BJ (cell line): ENCODE measurements at regions not wholly inside any gene's neighbourhood (a gene's known extent, or its start where the extent isn't known, plus 50 kb on each side); places are given as distances from the start of the nearest gene placed in this dataset.

Experiments used
- CTCF ChIA-PET: fragments of 350-600 bp; formaldehyde crosslinking; extraction: SDS; loops from one replicate; lab custom pipeline; 2021; ENCODE audit warnings: antibody characterized with exemption, inconsistent platforms; lab: Yijun Ruan, JAX
- POLR2A ChIA-PET: fragments of 300-600 bp; sonication (Branson Sonifier 250); formaldehyde crosslinking; extraction: SDS; loops from one replicate; lab custom pipeline; 2021; ENCODE audit warnings: antibody characterized with exemption; lab: Charles Lee
- DNase-seq: peaks from one replicate; pipeline ENCODE4 v3.0.0-alpha.2; 2011; ENCODE audit warnings: low read depth
- H3K27me3 ChIP-seq: 2 replicates; pipeline ENCODE4 v1.6.0; 2011; ENCODE audit warnings: low read length; ENCODE audit not compliant: control insufficient read depth, insufficient read depth
- H3K36me3 ChIP-seq: 2 replicates; pipeline ENCODE4 v1.5.1; 2011; ENCODE audit warnings: low read length; ENCODE audit not compliant: control insufficient read depth, insufficient read depth
- H3K4me3 ChIP-seq: 2 replicates; pipeline ENCODE4 v1.5.1; 2011; ENCODE audit warnings: low read depth, mild to moderate bottlenecking, control low read depth, low read length
- TF ChIP-seq, protein P1 (sequence below): IDR thresholded peaks from 2 replicates; pipeline ENCODE4 v1.5.1; 2011; ENCODE audit warnings: low read depth, mild to moderate bottlenecking, control low read depth, inconsistent platforms, low read length, moderate library complexity; ENCODE audit not compliant: insufficient read depth

DNA sequence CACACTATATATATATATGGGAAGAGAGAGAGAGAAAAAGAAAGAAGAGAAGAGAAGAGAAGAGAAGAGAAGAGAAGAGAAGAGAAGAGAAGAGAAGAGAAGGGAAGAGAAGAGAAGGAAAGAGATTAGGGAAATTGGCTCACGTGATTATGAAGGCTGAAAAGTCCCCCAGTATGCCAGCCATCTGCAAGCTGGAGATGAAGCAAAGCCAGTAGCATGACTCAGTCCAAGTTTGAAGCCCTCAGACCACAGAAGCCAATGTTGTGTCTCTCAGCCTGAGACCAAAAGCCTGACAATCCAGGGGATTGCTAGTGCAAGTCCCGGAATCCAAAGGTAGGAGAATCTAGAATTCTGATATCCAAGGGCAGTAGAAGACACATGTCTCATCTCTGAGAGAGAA, 206.3 kb upstream of the PRSS1 start:
- H3K4me3 ChIP-seq: no peak overlapping the region
- H3K27me3 ChIP-seq: no peaks in the 10 kb centered on the region
- H3K36me3 ChIP-seq: no peaks in the 10 kb centered on the region
- POLR2A ChIA-PET: no interaction called here
- CTCF ChIA-PET: interaction anchor here (0.6 to 1.5 kb wide), 3 partner anchors 9 to 1936 kb away, joined by 3 to 4 read pairs (median 3); no protein-coding TSS in a partner anchor
- no peak for DNase-seq
- TF ChIP-seq, protein P1, sequence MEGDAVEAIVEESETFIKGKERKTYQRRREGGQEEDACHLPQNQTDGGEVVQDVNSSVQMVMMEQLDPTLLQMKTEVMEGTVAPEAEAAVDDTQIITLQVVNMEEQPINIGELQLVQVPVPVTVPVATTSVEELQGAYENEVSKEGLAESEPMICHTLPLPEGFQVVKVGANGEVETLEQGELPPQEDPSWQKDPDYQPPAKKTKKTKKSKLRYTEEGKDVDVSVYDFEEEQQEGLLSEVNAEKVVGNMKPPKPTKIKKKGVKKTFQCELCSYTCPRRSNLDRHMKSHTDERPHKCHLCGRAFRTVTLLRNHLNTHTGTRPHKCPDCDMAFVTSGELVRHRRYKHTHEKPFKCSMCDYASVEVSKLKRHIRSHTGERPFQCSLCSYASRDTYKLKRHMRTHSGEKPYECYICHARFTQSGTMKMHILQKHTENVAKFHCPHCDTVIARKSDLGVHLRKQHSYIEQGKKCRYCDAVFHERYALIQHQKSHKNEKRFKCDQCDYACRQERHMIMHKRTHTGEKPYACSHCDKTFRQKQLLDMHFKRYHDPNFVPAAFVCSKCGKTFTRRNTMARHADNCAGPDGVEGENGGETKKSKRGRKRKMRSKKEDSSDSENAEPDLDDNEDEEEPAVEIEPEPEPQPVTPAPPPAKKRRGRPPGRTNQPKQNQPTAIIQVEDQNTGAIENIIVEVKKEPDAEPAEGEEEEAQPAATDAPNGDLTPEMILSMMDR: no peak

DNA sequence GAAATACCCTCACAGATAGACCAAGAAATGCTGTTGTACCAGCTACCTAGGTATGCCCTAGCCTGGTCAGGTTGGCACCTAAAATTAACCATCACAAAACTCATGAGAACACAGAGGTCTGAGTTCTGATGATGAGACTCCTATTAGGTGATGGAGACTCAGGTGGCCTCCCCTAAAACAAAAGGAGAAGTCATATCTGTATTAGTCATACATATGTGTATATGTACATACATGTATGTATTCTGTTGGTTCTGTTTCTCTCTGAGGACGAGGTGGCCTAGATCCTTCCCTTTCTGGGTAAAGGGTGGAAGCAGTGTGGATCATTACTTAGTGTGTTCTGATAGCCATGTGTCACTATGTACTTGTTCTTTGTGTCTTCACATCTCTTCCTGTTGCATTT, 207.2 kb upstream of the PRSS1 start:
- CTCF ChIA-PET: interaction anchor here (0.6 to 1.4 kb wide), 2 partner anchors 17 to 90 kb away, joined by 3 read pairs; no protein-coding TSS in a partner anchor

DNA sequence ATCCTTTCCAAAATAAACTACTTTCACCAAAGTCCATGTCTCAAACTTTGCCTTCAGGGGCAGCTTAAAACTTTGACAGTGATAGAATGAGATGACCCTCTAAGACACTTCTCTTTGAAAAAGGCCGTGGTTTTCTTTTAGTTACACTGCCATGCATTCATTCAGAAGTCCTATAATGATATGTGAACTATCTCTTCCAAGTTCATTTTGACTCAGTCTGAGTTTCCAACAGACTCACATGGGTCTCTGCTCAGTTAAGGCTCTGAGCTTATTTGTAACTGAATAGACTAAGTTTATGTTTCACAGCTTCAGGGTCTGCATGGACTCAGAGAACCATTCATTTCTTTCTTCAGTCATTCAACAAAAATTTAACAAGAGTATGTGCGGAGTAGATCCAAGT, 208.9 kb upstream of the PRSS1 start:
- Histone ChIP-seq H3K36me3 (no peaks in the 10 kb centered on the region), H3K27me3 (no peaks in the 10 kb centered on the region), H3K4me3 (no peak overlapping the region)
- CTCF ChIA-PET: interaction anchor here (0.9 to 3.2 kb wide), 7 partner anchors 15 to 243 kb away, joined by 3 to 20 read pairs (median 4); no protein-coding TSS in a partner anchor
- POLR2A ChIA-PET: no interaction called here
- TF ChIP-seq, protein P1: no peak
- DNase-seq: no peak

More for the DNA sequence above, 207.2 kb upstream of the PRSS1 start:
- no peaks in the 10 kb centered on the region for H3K27me3 ChIP-seq
- DNase-seq: no peak
- H3K36me3 ChIP-seq: no peaks in the 10 kb centered on the region
- POLR2A ChIA-PET: no interaction called here
- TF ChIP-seq, protein P1: no peak
- H3K4me3 ChIP-seq: no peak overlapping the region

DNA sequence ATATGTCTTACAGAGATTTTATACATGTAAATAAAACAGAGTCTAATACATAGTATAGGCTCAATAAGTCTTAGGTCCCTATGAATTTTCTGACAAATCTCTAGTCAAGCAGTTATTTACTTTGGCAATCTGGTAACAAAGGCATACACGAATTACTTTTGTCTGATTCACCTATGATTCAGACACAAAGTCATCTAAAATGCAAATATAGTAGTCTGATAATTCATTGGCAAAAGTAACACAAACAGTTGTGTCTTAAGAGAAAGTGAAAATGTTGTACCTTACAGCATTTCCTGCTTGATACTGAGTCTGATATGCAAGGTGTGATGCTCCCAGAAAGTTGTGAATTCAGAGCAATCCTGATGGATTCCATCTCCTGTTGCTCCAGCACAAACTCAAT, 209.4 kb upstream of the PRSS1 start:
- ChIA-PET POLR2A (no interaction called here), CTCF (interaction anchor here (0.9 to 3.2 kb wide), 7 partner anchors 15 to 243 kb away, joined by 3 to 20 read pairs (median 5); no protein-coding TSS in a partner anchor)
- no peaks in the 10 kb centered on the region for H3K27me3 ChIP-seq

DNA sequence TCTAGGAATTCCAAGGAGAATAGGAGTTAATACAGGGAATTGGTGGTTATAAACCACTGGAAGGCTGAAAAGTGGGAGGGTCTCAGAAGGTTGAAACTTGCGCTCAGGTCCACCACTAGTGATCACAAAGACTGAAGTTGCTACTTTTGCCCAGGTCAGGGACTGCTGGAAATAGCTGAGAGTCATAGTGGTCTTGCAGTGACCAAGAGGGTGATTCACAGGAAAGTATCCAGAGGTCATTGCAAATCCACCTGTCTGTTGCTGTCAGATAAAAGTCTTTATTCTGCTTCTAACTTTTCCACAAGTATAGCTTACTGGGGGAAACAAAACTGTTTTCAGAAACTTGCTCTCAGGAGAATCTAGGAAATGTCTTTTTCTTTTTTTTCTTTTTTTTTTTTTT, 211.5 kb upstream of the PRSS1 start:
- TF ChIP-seq, protein P1: no peak
- CTCF ChIA-PET: interaction anchor here (0.7 to 5.9 kb wide), 15 partner anchors 9 to 273 kb away, joined by 3 to 68 read pairs (median 20); no protein-coding TSS in a partner anchor
- H3K36me3 ChIP-seq: no peaks in the 10 kb centered on the region
- POLR2A ChIA-PET: interaction anchor here (0.6 kb wide), 1 partner anchor 33 kb away, joined by 3 read pairs; no protein-coding TSS in a partner anchor
- H3K4me3 ChIP-seq: no peak overlapping the region
- DNase-seq: no peak
- no peaks in the 10 kb centered on the region for H3K27me3 ChIP-seq

More for the DNA sequence above, 209.4 kb upstream of the PRSS1 start:
- Histone ChIP-seq H3K4me3 (no peak overlapping the region), H3K36me3 (no peaks in the 10 kb centered on the region)
- TF ChIP-seq, protein P1: no peak
- DNase-seq: peak; percentile 55
